Fibroblast of the aortic adventitia (primary cell): ENCODE measurements at regions not wholly inside any gene's neighbourhood (a gene's known extent, or its start where the extent isn't known, plus 50 kb on each side); places are given as distances from the start of the nearest gene placed in this dataset.

ENCODE experiments used
- DNase-seq: peaks from one replicate; pipeline ENCODE4 v3.0.0-alpha.2; 2010; ENCODE audit warnings: low read depth
- H3K4me3 ChIP-seq: 2 replicates; pipeline ENCODE4 v1.5.1; 2011; ENCODE audit warnings: low read depth, mild to moderate bottlenecking, control low read depth, low read length, moderate library complexity
- CTCF ChIP-seq: IDR thresholded peaks from 2 replicates; pipeline ENCODE4 v1.5.1; 2011; ENCODE audit warnings: mild to moderate bottlenecking, low read length, control low read depth, inconsistent platforms; ENCODE audit not compliant: insufficient read depth

DNA sequence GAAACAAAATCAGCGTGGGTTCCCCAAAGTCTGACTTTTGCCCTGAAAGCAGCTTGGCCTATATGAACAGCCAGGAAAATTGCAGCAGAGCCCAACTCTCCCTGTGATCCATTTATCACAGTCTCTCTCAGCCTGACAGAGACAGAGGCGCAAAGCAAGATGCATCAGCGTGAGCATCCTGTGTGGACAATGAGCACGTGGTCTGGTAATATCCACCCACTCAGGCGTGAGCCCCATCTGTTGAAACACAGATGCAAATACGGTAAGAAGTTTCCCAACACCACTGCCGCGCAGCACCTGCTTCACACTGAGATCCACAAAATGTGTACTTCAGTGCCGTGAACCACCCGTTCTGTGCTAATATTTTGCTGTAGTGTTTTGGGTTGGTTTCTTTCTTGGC lies 114.6 kb downstream of the MRPL36 start:
- no peak for TF ChIP-seq CTCF
- DNase-seq: no peak

DNA sequence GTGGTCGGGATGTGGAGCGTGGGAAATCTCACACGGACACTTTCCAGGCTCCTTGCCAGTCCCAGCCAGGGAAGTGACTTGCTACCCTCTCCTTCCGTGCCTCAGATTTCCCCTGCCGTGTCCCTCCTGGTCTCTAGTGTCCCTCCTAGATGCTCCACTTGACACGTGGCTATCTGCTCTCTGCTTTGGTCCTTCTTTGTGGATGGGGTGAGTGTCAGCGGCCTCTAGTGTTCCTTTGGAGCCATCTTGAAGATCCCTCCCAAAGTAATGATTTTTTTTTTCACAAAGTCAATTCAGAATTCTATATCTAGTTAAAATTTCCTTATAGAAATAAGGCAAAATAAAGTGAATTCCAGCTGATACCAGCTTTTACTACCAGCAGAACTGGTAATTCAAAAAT lies 117.7 kb downstream of the MRPL36 start:
- DNase-seq: no peak
- no peak overlapping the region for H3K4me3 ChIP-seq
- TF ChIP-seq CTCF: no peak

More for the DNA sequence above, 114.6 kb downstream of the MRPL36 start:
- H3K4me3 ChIP-seq: no peak overlapping the region

GRCh38 chr5:1673042-1673677 lies 126.5 kb downstream of the MRPL36 start:
- peak; percentile 6 for DNase-seq
- no peak for TF ChIP-seq CTCF
- no peak overlapping the region for H3K4me3 ChIP-seq

DNA sequence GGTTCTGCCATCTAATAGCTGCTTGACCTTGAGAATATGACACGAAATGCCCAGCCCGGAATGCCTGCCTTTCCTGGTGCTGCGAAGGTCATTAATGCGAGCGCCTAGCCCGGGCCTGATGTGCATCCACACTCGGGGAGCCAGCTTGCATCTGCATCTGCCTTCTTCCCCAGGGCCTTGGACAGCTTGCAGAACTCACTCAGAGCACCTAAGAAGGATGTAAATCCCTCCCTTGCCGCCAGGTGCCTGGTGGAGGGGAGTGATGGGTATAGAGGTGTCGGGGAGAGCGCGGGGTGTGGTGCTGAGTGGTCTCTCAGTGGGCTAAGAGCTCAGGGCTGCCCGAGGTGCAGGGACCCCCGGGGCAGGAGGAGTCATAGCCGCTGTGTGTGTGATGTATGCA lies 127.2 kb downstream of the MRPL36 start:
- no peak for DNase-seq
- no peak for TF ChIP-seq CTCF
- H3K4me3 ChIP-seq: no peak overlapping the region

- no peak for DNase-seq
- TF ChIP-seq CTCF: no peak
- no peak overlapping the region for H3K4me3 ChIP-seq
Observed at GRCh38 chr5:1671351-1671750, 128.3 kb downstream of the MRPL36 start.

DNA sequence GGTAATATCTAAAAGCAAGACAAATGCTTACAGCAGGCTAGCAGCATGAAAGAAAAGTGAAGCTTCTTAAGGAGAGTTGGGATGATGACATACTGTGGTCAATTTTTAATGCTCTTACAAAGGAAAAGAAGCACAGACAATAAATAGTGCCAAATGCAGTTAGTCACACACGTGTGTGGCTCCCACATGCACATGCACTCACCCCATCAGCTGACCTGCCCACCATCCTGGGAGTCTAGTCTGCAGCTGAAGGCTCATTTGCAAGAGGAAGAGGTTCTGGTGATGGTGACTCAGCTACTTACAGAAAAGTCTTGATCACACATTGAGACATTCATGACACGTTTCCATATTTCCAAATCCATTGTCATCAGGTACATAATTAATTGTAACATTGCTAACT lies 129.3 kb downstream of the MRPL36 start:
- no peak for TF ChIP-seq CTCF
- peak; percentile 25 for DNase-seq
- no peak overlapping the region for H3K4me3 ChIP-seq
